WI38 (cell line): ENCODE measurements at regions not wholly inside any gene's neighbourhood (a gene's known extent, or its start where the extent isn't known, plus 50 kb on each side); places are given as distances from the start of the nearest gene placed in this dataset.

Source experiments
- H3K4me3 ChIP-seq: 2 replicates; pipeline ENCODE4 v1.5.1; 2011; ENCODE audit warnings: low read depth, mild to moderate bottlenecking, control low read depth, low read length
- CTCF ChIP-seq: IDR thresholded peaks from 2 replicates; pipeline ENCODE4 v1.5.1; 2012; ENCODE audit warnings: low read depth, mild to moderate bottlenecking, control low read depth, low read length

- TF ChIP-seq CTCF: no peak
- H3K4me3 ChIP-seq: no peak overlapping the region
Observed at GRCh38 chr4:8939840-8940742, 68.5 kb upstream of the HMX1 start.

GRCh38 chr4:8939160-8939839 is 67.7 kb upstream of the HMX1 start:
- H3K4me3 ChIP-seq: no peak overlapping the region
- TF ChIP-seq CTCF: no peak

- H3K4me3 ChIP-seq: no peak overlapping the region
- TF ChIP-seq CTCF: no peak
Observed at GRCh38 chr4:8938623-8939022, 67.0 kb upstream of the HMX1 start.

- no peak overlapping the region for H3K4me3 ChIP-seq
- no peak for TF ChIP-seq CTCF
Observed at GRCh38 chr4:8938137-8938536, 66.5 kb upstream of the HMX1 start.

GRCh38 chr4:8932884-8933283 is 61.2 kb upstream of the HMX1 start:
- TF ChIP-seq CTCF: no peak
- H3K4me3 ChIP-seq: no peak overlapping the region

- no peak for TF ChIP-seq CTCF
- H3K4me3 ChIP-seq: no peak overlapping the region
Observed at GRCh38 chr4:8928074-8928473, 56.4 kb upstream of the HMX1 start.

GRCh38 chr4:8922481-8922880 is 50.8 kb upstream of the HMX1 start:
- no peak for TF ChIP-seq CTCF
- no peak overlapping the region for H3K4me3 ChIP-seq
